ENCODE measurements at regions not wholly inside any gene's neighbourhood (a gene's known extent, or its start where the extent isn't known, plus 50 kb on each side); places are given as distances from the start of the nearest gene placed in this dataset.

- DNase-seq (ENCODE audit: low read depth): no peak
Observed at GRCh38 chr5:61965069-61965468, 340.9 kb upstream of the KIF2A start.

GRCh38 chr5:61965490-61965889, 340.5 kb upstream of the KIF2A start:
- DNase-seq (ENCODE audit: low read depth): no peak

GRCh38 chr5:61966296-61966955, 339.6 kb upstream of the KIF2A start:
- DNase-seq (ENCODE audit: low read depth): no peak

GRCh38 chr5:61966997-61967396, 339.0 kb upstream of the KIF2A start:
- DNase-seq (ENCODE audit: low read depth): no peak

GRCh38 chr5:61967681-61968080, 338.3 kb upstream of the KIF2A start:
- no peak for DNase-seq (ENCODE audit: low read depth)

GRCh38 chr5:61969347-61969746, 336.7 kb upstream of the KIF2A start:
- DNase-seq (ENCODE audit: low read depth): peak; percentile 28

- no peak for DNase-seq (ENCODE audit: low read depth)
Observed at GRCh38 chr5:61969755-61970154, 336.3 kb upstream of the KIF2A start.

GRCh38 chr5:61970218-61970617, 335.8 kb upstream of the KIF2A start:
- no peak for DNase-seq (ENCODE audit: low read depth)

GRCh38 chr5:61974680-61975079, 331.3 kb upstream of the KIF2A start:
- DNase-seq (ENCODE audit: low read depth): no peak

- no peak for DNase-seq (ENCODE audit: low read depth)
Observed at GRCh38 chr5:61981886-61982285, 324.1 kb upstream of the KIF2A start.

- DNase-seq (ENCODE audit: low read depth): no peak
Observed at GRCh38 chr5:61991430-61991829, 314.6 kb upstream of the KIF2A start.

GRCh38 chr5:61991866-61992265, 314.1 kb upstream of the KIF2A start:
- DNase-seq (ENCODE audit: low read depth): no peak

- no peak for DNase-seq (ENCODE audit: low read depth)
Observed at GRCh38 chr5:61993295-61993927, 312.6 kb upstream of the KIF2A start.

- DNase-seq (ENCODE audit: low read depth): no peak
Observed at GRCh38 chr5:61994171-61994570, 311.8 kb upstream of the KIF2A start.

- no peak for DNase-seq (ENCODE audit: low read depth)
Observed at GRCh38 chr5:61995486-61995885, 310.5 kb upstream of the KIF2A start.

- no peak for DNase-seq (ENCODE audit: low read depth)
Observed at GRCh38 chr5:61999371-61999770, 306.6 kb upstream of the KIF2A start.

GRCh38 chr5:62000646-62001045, 305.4 kb upstream of the KIF2A start:
- no peak for DNase-seq (ENCODE audit: low read depth)

- no peak for DNase-seq (ENCODE audit: low read depth)
Observed at GRCh38 chr5:62001640-62002039, 304.4 kb upstream of the KIF2A start.

GRCh38 chr5:62002436-62002835, 303.6 kb upstream of the KIF2A start:
- DNase-seq (ENCODE audit: low read depth): no peak

- DNase-seq (ENCODE audit: low read depth): no peak
Observed at GRCh38 chr5:62005551-62005950, 300.5 kb upstream of the KIF2A start.

GRCh38 chr5:62007457-62007856, 298.5 kb upstream of the KIF2A start:
- DNase-seq (ENCODE audit: low read depth): no peak

- no peak for DNase-seq (ENCODE audit: low read depth)
Observed at GRCh38 chr5:62011089-62011664, 294.8 kb upstream of the KIF2A start.

- DNase-seq (ENCODE audit: low read depth): no peak
Observed at GRCh38 chr5:62017092-62017491, 288.9 kb upstream of the KIF2A start.

GRCh38 chr5:62029303-62029702, 276.7 kb upstream of the KIF2A start:
- DNase-seq (ENCODE audit: low read depth): peak; percentile 44

All from ELR (cell line).